ENCODE measurements at regions not wholly inside any gene's neighbourhood (a gene's known extent, or its start where the extent isn't known, plus 50 kb on each side); places are given as distances from the start of the nearest gene placed in this dataset.

- H3K4me1 ChIP-seq (replicated peaks; ENCODE audit: insufficient read depth): no peaks in the 10 kb centered on the region
- H3F3A ChIP-seq (ENCODE audit: insufficient read depth, low read depth): no peaks in the 10 kb centered on the region
- no TSS peak for BruUV-seq (replicated peaks)
- no peak overlapping the region for H2AFZ ChIP-seq
- peaks cover 16% of the 10 kb centered on the region for H3K27me3 ChIP-seq (ENCODE audit: insufficient read depth, low read depth)
- CTCF ChIA-PET: no interaction called here
- H4K20me1 ChIP-seq (ENCODE audit: insufficient read depth): no peaks in the 10 kb centered on the region
- POLR2A ChIA-PET (ENCODE audit: unreplicated experiment): interaction anchor here (0.6 kb wide), 1 partner anchor 125 kb away, joined by 4 read pairs; no protein-coding TSS in a partner anchor
- no peak for DNase-seq
- H3K4me3 ChIP-seq: no peak overlapping the region
- no peaks in the 10 kb centered on the region for H3K79me2 ChIP-seq (ENCODE audit: low read depth)
- TF ChIP-seq CTCF (conservative IDR thresholded peaks at IDR 0.05) (no peak), EZH2 (IDR thresholded peaks at IDR 0.05; ENCODE audit: low read depth) (no peak)
- H3K9me3 ChIP-seq (ENCODE audit: insufficient read depth, low read depth): no peaks in the 10 kb centered on the region
- no peak overlapping the region for H3K27ac ChIP-seq
- intact Hi-C loops (cut with micrococcal nuclease; ENCODE audit: unreplicated experiment): no loop called here
- no peaks in the 10 kb centered on the region for H3K9me2 ChIP-seq (ENCODE audit: insufficient read depth)
- H3K4me2 ChIP-seq: no peak overlapping the region
- no peaks in the 10 kb centered on the region for H3K36me3 ChIP-seq (ENCODE audit: low read depth)
Measured at GRCh38 chr6:28770732-28771131, 153.1 kb downstream of the TRIM27 start.

GRCh38 chr6:28771401-28772267 lies 152.2 kb downstream of the TRIM27 start:
- Histone ChIP-seq H3K4me1 (replicated peaks; ENCODE audit: insufficient read depth) (no peaks in the 10 kb centered on the region), H3K27ac (no peak overlapping the region), H3F3A (ENCODE audit: insufficient read depth, low read depth) (no peaks in the 10 kb centered on the region), H3K79me2 (ENCODE audit: low read depth) (no peaks in the 10 kb centered on the region), H2AFZ (no peak overlapping the region), H3K27me3 (ENCODE audit: insufficient read depth, low read depth) (peaks cover 15% of the 10 kb centered on the region), H3K36me3 (ENCODE audit: low read depth) (no peaks in the 10 kb centered on the region), H3K9me3 (ENCODE audit: insufficient read depth, low read depth) (no peaks in the 10 kb centered on the region), H3K4me3 (no peak overlapping the region), H3K9me2 (ENCODE audit: insufficient read depth) (no peaks in the 10 kb centered on the region), H4K20me1 (ENCODE audit: insufficient read depth) (no peaks in the 10 kb centered on the region), H3K4me2 (no peak overlapping the region)
- TF ChIP-seq EZH2 (IDR thresholded peaks at IDR 0.05; ENCODE audit: low read depth) (no peak), CTCF (conservative IDR thresholded peaks at IDR 0.05) (no peak; the same call in 1 of the 2 replicates)
- BruUV-seq (replicated peaks): no TSS peak
- intact Hi-C loops (cut with micrococcal nuclease; ENCODE audit: unreplicated experiment): no loop called here
- ChIA-PET POLR2A (ENCODE audit: unreplicated experiment) (no interaction called here), CTCF (no interaction called here)
- no peak for DNase-seq

GRCh38 chr6:28772480-28773381 lies 151.1 kb downstream of the TRIM27 start:
- H3F3A ChIP-seq (ENCODE audit: insufficient read depth, low read depth): no peaks in the 10 kb centered on the region
- no peak for DNase-seq
- H3K79me2 ChIP-seq (ENCODE audit: low read depth): no peaks in the 10 kb centered on the region
- H3K9me2 ChIP-seq (ENCODE audit: insufficient read depth): no peaks in the 10 kb centered on the region
- ChIA-PET POLR2A (ENCODE audit: unreplicated experiment) (no interaction called here), CTCF (no interaction called here)
- no peaks in the 10 kb centered on the region for H3K9me3 ChIP-seq (ENCODE audit: insufficient read depth, low read depth)
- peaks cover 18% of the 10 kb centered on the region; the same call in 1 of the 2 replicates for H3K27me3 ChIP-seq (ENCODE audit: insufficient read depth, low read depth)
- no peak overlapping the region for H3K4me3 ChIP-seq
- H4K20me1 ChIP-seq (ENCODE audit: insufficient read depth): no peaks in the 10 kb centered on the region
- H2AFZ ChIP-seq: no peak overlapping the region
- BruUV-seq (replicated peaks): no TSS peak
- TF ChIP-seq EZH2 (IDR thresholded peaks at IDR 0.05; ENCODE audit: low read depth): no peak
- TF ChIP-seq CTCF (conservative IDR thresholded peaks at IDR 0.05): no peak
- intact Hi-C loops (cut with micrococcal nuclease; ENCODE audit: unreplicated experiment): no loop called here
- H3K4me1 ChIP-seq (replicated peaks; ENCODE audit: insufficient read depth): no peaks in the 10 kb centered on the region
- H3K36me3 ChIP-seq (ENCODE audit: low read depth): no peaks in the 10 kb centered on the region
- no peak overlapping the region for H3K27ac ChIP-seq
- 0 out of 2 replicates have a peak overlapping the region, but pooled peaks have one; percentile 1 for H3K4me2 ChIP-seq

Measured in PC-9 (cell line).